D721Med (cell line): ENCODE measurements at regions not wholly inside any gene's neighbourhood (a gene's known extent, or its start where the extent isn't known, plus 50 kb on each side); places are given as distances from the start of the nearest gene placed in this dataset.

Experiments
- DNase-seq: peaks from one replicate; pipeline ENCODE4 v3.0.0; 2011; ENCODE audit warnings: low spot score; ENCODE audit not compliant: insufficient read length
- FAIRE-seq: peaks from 2 replicates; lab custom pipeline; 2011; peaks lifted over from hg19 to GRCh38; lab: Jason Lieb, UNC
- CTCF ChIP-seq: IDR thresholded peaks from 2 replicates; pipeline ENCODE4 v1.5.1; 2012; ENCODE audit warnings: mild to moderate bottlenecking, control low read depth; ENCODE audit not compliant: insufficient read depth; ENCODE audit errors: missing control alignments

GRCh38 chr3:148420242-148420641 is 277.5 kb upstream of the AGTR1 start:
- TF ChIP-seq CTCF, result no peak
- DNase-seq, result no peak
- no peak for FAIRE-seq

- DNase-seq, result no peak
- TF ChIP-seq CTCF, result no peak
- no peak for FAIRE-seq
These were observed 268.7 kb upstream of the AGTR1 start for GRCh38 chr3:148428862-148429605.

DNA sequence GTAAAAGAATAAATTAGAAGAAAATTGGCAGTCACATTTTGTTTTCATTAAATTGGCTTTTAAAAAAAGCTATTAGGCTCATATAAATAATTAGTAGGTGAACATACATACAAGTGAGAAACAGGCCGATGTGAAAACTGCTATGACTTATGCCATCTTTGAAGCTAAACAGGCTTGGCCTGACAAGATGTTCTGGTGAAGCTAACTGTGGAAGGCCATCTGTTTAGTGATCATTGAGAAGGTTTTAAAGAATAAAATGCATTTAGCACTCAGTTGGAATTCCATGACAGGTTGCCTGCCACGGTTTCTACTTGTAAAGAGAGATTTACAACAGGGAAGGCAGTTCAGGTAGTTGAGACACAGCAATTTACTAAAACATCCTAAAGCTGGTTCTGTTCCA is 264.0 kb upstream of the AGTR1 start:
- no peak for TF ChIP-seq CTCF
- DNase-seq (no peak), FAIRE-seq (no peak)

DNA sequence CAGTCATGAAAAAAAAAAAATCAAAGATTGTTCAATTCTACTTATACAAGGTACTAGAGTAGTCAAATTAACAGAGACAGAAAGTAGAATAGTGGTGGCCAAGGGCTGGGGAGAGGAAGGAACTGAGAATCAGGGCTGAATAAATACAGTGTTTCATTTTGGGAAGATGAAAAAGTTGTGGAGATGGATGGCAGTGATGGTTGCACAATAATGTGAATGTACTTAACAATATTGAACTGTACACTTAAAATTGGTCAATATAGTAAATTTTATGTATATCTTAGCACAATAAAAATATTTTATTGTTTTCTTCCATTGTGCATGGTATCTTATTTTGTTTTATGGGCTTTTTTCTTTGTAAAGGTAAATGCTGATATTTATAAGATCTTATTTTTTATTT is 262.2 kb upstream of the AGTR1 start:
- TF ChIP-seq CTCF, result no peak
- no peak for DNase-seq
- no peak for FAIRE-seq

- no peak for FAIRE-seq
- no peak for DNase-seq
- no peak for TF ChIP-seq CTCF
These were observed 258.4 kb upstream of the AGTR1 start for GRCh38 chr3:148439254-148439822.

- TF ChIP-seq CTCF, result no peak
- no peak for FAIRE-seq
These were observed 256.5 kb upstream of the AGTR1 start for GRCh38 chr3:148441191-148441590.

GRCh38 chr3:148450819-148451218 is 246.9 kb upstream of the AGTR1 start:
- TF ChIP-seq CTCF, result no peak
- DNase-seq (no peak), FAIRE-seq (no peak)

More at GRCh38 chr3:148441191-148441590, 256.5 kb upstream of the AGTR1 start:
- no peak for DNase-seq
